ENCODE measurements at regions not wholly inside any gene's neighbourhood (a gene's known extent, or its start where the extent isn't known, plus 50 kb on each side); places are given as distances from the start of the nearest gene placed in this dataset.

GRCh38 chr11:119943298-119943655 is 194.6 kb downstream of the TRIM29 start:
- no peaks in the 10 kb centered on the region for H4K20me1 ChIP-seq (replicated peaks; ENCODE audit: insufficient read depth)
- no peak for ATAC-seq
- Mint-ChIP-seq H3K36me3 (ENCODE audit: low read depth) (no peaks in the 10 kb centered on the region), H3K4me1 (peaks cover 8% of the 10 kb centered on the region), H3K27ac (no peak overlapping the region), H3K27me3 (ENCODE audit: insufficient read depth, low read depth, poor library complexity) (peaks cover 4% of the 10 kb centered on the region), H3K9me3 (no peaks in the 10 kb centered on the region), H3K4me3 (no peak overlapping the region)
- H3K27me3 ChIP-seq (ENCODE audit: insufficient read depth) = no peaks in the 10 kb centered on the region
- H3K27ac ChIP-seq (ENCODE audit: low read depth) = no peak overlapping the region
- H3K4me1 ChIP-seq (ENCODE audit: insufficient read depth) = peaks cover 7% of the 10 kb centered on the region; the same call in 1 of the 2 replicates
- no peak overlapping the region for H3K4me2 ChIP-seq
- no peaks in the 10 kb centered on the region for H3K36me3 ChIP-seq (ENCODE audit: insufficient read depth)
- no peaks in the 10 kb centered on the region for H3K79me2 ChIP-seq (replicated peaks; ENCODE audit: insufficient read depth)
- H3K4me3 ChIP-seq = no peak overlapping the region
- no peak overlapping the region for H2AFZ ChIP-seq
- DNase-seq (ENCODE audit: low spot score) = no peak
- H3F3A ChIP-seq (replicated peaks; ENCODE audit: low read depth) = no peaks in the 10 kb centered on the region
- TF ChIP-seq, protein P1, sequence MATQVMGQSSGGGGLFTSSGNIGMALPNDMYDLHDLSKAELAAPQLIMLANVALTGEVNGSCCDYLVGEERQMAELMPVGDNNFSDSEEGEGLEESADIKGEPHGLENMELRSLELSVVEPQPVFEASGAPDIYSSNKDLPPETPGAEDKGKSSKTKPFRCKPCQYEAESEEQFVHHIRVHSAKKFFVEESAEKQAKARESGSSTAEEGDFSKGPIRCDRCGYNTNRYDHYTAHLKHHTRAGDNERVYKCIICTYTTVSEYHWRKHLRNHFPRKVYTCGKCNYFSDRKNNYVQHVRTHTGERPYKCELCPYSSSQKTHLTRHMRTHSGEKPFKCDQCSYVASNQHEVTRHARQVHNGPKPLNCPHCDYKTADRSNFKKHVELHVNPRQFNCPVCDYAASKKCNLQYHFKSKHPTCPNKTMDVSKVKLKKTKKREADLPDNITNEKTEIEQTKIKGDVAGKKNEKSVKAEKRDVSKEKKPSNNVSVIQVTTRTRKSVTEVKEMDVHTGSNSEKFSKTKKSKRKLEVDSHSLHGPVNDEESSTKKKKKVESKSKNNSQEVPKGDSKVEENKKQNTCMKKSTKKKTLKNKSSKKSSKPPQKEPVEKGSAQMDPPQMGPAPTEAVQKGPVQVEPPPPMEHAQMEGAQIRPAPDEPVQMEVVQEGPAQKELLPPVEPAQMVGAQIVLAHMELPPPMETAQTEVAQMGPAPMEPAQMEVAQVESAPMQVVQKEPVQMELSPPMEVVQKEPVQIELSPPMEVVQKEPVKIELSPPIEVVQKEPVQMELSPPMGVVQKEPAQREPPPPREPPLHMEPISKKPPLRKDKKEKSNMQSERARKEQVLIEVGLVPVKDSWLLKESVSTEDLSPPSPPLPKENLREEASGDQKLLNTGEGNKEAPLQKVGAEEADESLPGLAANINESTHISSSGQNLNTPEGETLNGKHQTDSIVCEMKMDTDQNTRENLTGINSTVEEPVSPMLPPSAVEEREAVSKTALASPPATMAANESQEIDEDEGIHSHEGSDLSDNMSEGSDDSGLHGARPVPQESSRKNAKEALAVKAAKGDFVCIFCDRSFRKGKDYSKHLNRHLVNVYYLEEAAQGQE (IDR thresholded peaks at IDR 0.05; ENCODE audit: unreplicated experiment) = no peak
- TF ChIP-seq EZH2 (IDR thresholded peaks at IDR 0.05; ENCODE audit: low read depth, unreplicated experiment) (no peak), EZH2phosphoT487 (IDR thresholded peaks at IDR 0.05; ENCODE audit: unreplicated experiment) (no peak), CREB1 (CRISPR knock-in tag; IDR thresholded peaks at IDR 0.05; ENCODE audit: low read depth) (no peak), ETS1 (IDR thresholded peaks at IDR 0.05) (no peak), ZNF331 (CRISPR knock-in tag; IDR thresholded peaks at IDR 0.05; ENCODE audit: low read depth) (no peak), STAT1 (IDR thresholded peaks at IDR 0.05; ENCODE audit: unreplicated experiment) (no peak), NANOG (IDR thresholded peaks at IDR 0.05; ENCODE audit: borderline replicate concordance) (no peak), POLR2AphosphoS5 (IDR thresholded peaks at IDR 0.05; ENCODE audit: low read depth) (no peak), ZNF114 (CRISPR knock-in tag; IDR thresholded peaks at IDR 0.05) (no peak), JUNB (IDR thresholded peaks at IDR 0.05; ENCODE audit: unreplicated experiment) (no peak)
- TF ChIP-seq, protein P2, sequence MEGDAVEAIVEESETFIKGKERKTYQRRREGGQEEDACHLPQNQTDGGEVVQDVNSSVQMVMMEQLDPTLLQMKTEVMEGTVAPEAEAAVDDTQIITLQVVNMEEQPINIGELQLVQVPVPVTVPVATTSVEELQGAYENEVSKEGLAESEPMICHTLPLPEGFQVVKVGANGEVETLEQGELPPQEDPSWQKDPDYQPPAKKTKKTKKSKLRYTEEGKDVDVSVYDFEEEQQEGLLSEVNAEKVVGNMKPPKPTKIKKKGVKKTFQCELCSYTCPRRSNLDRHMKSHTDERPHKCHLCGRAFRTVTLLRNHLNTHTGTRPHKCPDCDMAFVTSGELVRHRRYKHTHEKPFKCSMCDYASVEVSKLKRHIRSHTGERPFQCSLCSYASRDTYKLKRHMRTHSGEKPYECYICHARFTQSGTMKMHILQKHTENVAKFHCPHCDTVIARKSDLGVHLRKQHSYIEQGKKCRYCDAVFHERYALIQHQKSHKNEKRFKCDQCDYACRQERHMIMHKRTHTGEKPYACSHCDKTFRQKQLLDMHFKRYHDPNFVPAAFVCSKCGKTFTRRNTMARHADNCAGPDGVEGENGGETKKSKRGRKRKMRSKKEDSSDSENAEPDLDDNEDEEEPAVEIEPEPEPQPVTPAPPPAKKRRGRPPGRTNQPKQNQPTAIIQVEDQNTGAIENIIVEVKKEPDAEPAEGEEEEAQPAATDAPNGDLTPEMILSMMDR (conservative IDR thresholded peaks at IDR 0.05; ENCODE audit: low read depth in 2 of 2) = no peak
- TF ChIP-seq, protein P3, sequence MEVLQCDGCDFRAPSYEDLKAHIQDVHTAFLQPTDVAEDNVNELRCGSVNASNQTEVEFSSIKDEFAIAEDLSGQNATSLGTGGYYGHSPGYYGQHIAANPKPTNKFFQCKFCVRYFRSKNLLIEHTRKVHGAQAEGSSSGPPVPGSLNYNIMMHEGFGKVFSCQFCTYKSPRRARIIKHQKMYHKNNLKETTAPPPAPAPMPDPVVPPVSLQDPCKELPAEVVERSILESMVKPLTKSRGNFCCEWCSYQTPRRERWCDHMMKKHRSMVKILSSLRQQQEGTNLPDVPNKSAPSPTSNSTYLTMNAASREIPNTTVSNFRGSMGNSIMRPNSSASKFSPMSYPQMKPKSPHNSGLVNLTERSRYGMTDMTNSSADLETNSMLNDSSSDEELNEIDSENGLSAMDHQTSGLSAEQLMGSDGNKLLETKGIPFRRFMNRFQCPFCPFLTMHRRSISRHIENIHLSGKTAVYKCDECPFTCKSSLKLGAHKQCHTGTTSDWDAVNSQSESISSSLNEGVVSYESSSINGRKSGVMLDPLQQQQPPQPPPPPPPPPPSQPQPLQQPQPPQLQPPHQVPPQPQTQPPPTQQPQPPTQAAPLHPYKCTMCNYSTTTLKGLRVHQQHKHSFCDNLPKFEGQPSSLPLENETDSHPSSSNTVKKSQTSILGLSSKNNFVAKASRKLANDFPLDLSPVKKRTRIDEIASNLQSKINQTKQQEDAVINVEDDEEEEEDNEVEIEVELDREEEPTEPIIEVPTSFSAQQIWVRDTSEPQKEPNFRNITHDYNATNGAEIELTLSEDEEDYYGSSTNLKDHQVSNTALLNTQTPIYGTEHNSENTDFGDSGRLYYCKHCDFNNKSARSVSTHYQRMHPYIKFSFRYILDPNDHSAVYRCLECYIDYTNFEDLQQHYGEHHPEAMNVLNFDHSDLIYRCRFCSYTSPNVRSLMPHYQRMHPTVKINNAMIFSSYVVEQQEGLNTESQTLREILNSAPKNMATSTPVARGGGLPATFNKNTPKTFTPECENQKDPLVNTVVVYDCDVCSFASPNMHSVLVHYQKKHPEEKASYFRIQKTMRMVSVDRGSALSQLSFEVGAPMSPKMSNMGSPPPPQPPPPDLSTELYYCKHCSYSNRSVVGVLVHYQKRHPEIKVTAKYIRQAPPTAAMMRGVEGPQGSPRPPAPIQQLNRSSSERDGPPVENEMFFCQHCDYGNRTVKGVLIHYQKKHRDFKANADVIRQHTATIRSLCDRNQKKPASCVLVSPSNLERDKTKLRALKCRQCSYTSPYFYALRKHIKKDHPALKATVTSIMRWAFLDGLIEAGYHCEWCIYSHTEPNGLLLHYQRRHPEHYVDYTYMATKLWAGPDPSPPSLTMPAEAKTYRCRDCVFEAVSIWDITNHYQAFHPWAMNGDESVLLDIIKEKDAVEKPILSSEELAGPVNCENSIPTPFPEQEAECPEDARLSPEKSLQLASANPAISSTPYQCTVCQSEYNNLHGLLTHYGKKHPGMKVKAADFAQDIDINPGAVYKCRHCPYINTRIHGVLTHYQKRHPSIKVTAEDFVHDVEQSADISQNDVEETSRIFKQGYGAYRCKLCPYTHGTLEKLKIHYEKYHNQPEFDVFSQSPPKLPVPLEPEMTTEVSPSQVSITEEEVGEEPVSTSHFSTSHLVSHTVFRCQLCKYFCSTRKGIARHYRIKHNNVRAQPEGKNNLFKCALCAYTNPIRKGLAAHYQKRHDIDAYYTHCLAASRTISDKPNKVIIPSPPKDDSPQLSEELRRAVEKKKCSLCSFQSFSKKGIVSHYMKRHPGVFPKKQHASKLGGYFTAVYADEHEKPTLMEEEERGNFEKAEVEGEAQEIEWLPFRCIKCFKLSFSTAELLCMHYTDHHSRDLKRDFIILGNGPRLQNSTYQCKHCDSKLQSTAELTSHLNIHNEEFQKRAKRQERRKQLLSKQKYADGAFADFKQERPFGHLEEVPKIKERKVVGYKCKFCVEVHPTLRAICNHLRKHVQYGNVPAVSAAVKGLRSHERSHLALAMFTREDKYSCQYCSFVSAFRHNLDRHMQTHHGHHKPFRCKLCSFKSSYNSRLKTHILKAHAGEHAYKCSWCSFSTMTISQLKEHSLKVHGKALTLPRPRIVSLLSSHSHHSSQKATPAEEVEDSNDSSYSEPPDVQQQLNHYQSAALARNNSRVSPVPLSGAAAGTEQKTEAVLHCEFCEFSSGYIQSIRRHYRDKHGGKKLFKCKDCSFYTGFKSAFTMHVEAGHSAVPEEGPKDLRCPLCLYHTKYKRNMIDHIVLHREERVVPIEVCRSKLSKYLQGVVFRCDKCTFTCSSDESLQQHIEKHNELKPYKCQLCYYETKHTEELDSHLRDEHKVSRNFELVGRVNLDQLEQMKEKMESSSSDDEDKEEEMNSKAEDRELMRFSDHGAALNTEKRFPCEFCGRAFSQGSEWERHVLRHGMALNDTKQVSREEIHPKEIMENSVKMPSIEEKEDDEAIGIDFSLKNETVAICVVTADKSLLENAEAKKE (CRISPR knock-in tag; IDR thresholded peaks at IDR 0.05) = no peak
- H3K9me2 ChIP-seq (ENCODE audit: insufficient read depth) = no peaks in the 10 kb centered on the region; the same call in 1 of the 2 replicates
